Glutamatergic neuron (in vitro differentiated cells): ENCODE measurements at regions not wholly inside any gene's neighbourhood (a gene's known extent, or its start where the extent isn't known, plus 50 kb on each side); places are given as distances from the start of the nearest gene placed in this dataset.

Experiments used
- DNase-seq: peaks from one replicate; pipeline ENCODE4 v3.0.0; 2022
- H3K27ac Mint-ChIP-seq: one replicate; pipeline ENCODE4 v1.8.0; 2020; ENCODE audit warnings: mild to moderate bottlenecking, mixed read lengths, inconsistent platforms; ENCODE audit not compliant: unreplicated experiment
- H3K27me3 Mint-ChIP-seq: one replicate; pipeline ENCODE4 v1.8.0; 2020; ENCODE audit warnings: mild to moderate bottlenecking, moderate library complexity, mixed read lengths, inconsistent platforms; ENCODE audit not compliant: unreplicated experiment
- H3K36me3 Mint-ChIP-seq: one replicate; pipeline ENCODE4 v1.8.0; 2020; ENCODE audit warnings: mild to moderate bottlenecking, mixed read lengths, inconsistent platforms; ENCODE audit not compliant: unreplicated experiment
- H3K4me1 Mint-ChIP-seq: one replicate; pipeline ENCODE4 v1.8.0; 2020; ENCODE audit warnings: mild to moderate bottlenecking, low read depth, mixed read lengths, inconsistent platforms; ENCODE audit not compliant: unreplicated experiment
- H3K4me3 Mint-ChIP-seq: one replicate; pipeline ENCODE4 v1.8.0; 2020; ENCODE audit warnings: mild to moderate bottlenecking, mixed read lengths, inconsistent platforms; ENCODE audit not compliant: unreplicated experiment
- H3K9me3 Mint-ChIP-seq: one replicate; pipeline ENCODE4 v1.8.0; 2020; ENCODE audit warnings: mild to moderate bottlenecking, moderate library complexity, mixed read lengths, inconsistent platforms; ENCODE audit not compliant: unreplicated experiment
- TF ChIP-seq, protein P1 (sequence below): fragments of 200-600 bp; sonication (generic); IDR thresholded peaks from one replicate; pipeline ENCODE4 v1.5.0; 2021; ENCODE audit not compliant: partially characterized antibody, unreplicated experiment

DNA sequence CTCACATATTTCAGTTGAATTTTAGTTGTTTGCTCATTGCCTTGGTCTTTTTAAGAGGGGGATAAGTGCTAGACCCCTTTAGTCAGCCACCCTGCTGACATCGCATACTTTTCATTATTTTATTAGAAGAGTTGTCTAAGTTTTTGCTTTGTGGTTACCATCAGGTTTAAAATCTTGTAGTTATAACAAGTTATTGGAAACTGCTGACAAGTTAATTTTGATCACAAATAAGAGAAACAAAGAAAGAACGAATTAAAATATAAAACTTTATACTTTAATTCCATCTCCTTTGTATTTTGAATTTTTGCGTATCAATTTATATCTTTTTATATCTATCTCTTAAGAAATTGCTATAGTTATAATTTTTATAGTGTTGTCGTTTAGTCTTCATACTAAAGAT lies 679.7 kb downstream of the TECRL start:
- Mint-ChIP-seq H3K36me3 (no peaks in the 10 kb centered on the region), H3K4me1 (peaks cover 5% of the 10 kb centered on the region), H3K27me3 (no peaks in the 10 kb centered on the region), H3K27ac (no peak overlapping the region), H3K9me3 (no peaks in the 10 kb centered on the region), H3K4me3 (no peak overlapping the region)
- no peak for DNase-seq
- TF ChIP-seq, protein P1, sequence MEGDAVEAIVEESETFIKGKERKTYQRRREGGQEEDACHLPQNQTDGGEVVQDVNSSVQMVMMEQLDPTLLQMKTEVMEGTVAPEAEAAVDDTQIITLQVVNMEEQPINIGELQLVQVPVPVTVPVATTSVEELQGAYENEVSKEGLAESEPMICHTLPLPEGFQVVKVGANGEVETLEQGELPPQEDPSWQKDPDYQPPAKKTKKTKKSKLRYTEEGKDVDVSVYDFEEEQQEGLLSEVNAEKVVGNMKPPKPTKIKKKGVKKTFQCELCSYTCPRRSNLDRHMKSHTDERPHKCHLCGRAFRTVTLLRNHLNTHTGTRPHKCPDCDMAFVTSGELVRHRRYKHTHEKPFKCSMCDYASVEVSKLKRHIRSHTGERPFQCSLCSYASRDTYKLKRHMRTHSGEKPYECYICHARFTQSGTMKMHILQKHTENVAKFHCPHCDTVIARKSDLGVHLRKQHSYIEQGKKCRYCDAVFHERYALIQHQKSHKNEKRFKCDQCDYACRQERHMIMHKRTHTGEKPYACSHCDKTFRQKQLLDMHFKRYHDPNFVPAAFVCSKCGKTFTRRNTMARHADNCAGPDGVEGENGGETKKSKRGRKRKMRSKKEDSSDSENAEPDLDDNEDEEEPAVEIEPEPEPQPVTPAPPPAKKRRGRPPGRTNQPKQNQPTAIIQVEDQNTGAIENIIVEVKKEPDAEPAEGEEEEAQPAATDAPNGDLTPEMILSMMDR: no peak

DNA sequence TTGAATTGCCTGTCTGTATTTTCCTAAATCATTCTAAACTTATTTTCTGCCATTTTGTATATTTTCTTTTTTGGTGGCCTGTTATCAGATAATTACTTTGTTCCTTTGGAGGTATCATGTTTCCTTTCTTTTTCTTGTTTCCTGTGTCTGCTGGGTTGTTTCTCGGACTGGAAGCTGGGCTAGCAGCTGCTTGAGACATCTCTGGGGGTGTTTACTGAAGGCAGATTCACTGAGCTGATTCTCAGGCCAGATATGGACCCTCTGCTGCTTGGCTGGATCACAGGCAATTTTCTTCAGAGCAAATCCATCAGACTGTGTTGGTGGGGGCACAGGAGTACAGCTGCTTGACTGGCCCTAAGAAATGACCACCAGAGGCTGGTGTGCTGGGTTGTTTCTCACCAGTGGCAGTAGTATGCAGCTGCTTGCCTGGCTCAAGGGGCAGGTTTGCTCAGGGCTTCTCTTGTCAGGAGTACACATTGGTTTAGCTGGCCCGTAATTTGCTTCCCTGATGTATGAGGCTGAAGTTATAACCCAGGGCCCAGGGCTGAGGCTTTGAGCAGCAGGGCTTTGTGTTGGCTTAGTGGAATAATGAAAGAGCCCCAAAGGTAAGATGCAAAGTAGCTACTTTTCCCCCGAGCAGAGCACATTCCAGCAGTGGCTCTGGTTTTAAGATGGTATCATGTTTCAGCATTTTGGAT lies 680.6 kb downstream of the TECRL start:
- DNase-seq: no peak
- TF ChIP-seq, protein P1: no peak
- H3K4me1 Mint-ChIP-seq: peaks cover 5% of the 10 kb centered on the region
- no peak overlapping the region for H3K4me3 Mint-ChIP-seq
- no peaks in the 10 kb centered on the region for H3K9me3 Mint-ChIP-seq
- peak overlapping the region; percentile 63 for H3K27ac Mint-ChIP-seq
- no peaks in the 10 kb centered on the region for H3K27me3 Mint-ChIP-seq
- H3K36me3 Mint-ChIP-seq: no peaks in the 10 kb centered on the region

DNA sequence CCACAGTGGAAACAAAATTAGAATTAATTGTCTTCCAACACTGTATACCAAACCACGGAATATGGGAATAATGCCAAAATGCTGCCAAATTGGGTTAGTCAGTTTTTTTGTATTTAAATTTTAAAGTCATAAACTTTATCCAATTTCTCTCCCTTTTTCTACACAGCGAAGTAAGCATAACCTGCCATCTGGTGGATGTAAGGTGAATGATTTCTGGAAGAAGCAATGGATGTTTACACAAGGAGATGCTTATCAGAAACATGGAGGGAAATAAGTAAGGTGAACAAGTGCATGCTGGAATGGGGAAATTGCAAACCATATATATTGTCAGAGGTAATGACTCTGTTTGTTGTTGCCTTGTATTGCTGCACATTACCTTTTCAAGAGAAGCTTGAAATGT lies 691.9 kb downstream of the TECRL start:
- Mint-ChIP-seq H3K36me3 (no peaks in the 10 kb centered on the region), H3K27ac (no peak overlapping the region), H3K9me3 (peaks cover 2% of the 10 kb centered on the region), H3K27me3 (peaks cover 3% of the 10 kb centered on the region), H3K4me3 (no peak overlapping the region), H3K4me1 (peaks cover 3% of the 10 kb centered on the region)
- no peak for DNase-seq
- TF ChIP-seq, protein P1: peak; percentile 32

DNA sequence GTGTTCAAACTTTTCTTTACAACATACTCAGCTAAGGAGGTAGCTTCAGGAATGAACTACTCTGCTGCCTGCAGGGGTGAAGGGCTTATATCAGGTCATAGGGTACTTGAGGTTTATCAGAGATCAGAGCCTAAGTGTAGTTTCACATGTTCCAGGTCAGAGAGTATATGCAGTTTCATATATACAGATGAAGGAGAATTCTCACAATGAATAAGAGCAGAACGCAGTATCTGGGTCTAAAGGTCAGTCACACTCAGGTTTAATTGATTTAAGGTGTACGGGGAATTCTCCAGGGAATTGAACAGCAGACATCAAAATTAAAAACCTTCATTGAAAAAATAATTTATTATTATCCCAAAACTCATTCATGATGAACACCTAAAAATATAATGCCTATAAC lies 700.6 kb downstream of the TECRL start:
- Mint-ChIP-seq H3K4me3 (no peak overlapping the region), H3K36me3 (no peaks in the 10 kb centered on the region), H3K27ac (no peak overlapping the region), H3K9me3 (no peaks in the 10 kb centered on the region), H3K27me3 (no peaks in the 10 kb centered on the region), H3K4me1 (no peaks in the 10 kb centered on the region)
- DNase-seq: no peak
- TF ChIP-seq, protein P1: no peak

DNA sequence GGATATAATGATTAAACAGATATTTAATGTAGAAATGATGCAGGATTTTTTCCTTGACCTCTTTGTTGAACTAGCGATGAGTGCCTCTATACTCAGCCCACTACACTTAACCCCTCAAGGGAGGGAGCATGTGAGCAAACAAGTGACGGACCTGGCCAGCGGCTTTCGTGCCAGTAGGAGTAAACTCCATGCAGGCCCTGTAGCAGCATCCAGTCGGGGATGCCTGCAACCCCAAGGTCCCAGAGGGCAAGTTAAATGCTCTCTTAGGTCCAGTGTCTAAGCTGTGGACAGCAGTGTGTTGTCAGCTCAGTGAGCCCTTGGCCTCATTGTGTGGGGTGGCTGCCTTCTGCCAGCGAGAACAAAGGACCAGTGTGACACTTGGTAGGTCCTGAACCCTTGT lies 708.7 kb downstream of the TECRL start:
- no peak for DNase-seq

More for the DNA sequence above, 708.7 kb downstream of the TECRL start:
- no peaks in the 10 kb centered on the region for H3K36me3 Mint-ChIP-seq
- no peaks in the 10 kb centered on the region for H3K4me1 Mint-ChIP-seq
- no peaks in the 10 kb centered on the region for H3K27me3 Mint-ChIP-seq
- TF ChIP-seq, protein P1: no peak
- no peak overlapping the region for H3K4me3 Mint-ChIP-seq
- no peaks in the 10 kb centered on the region for H3K9me3 Mint-ChIP-seq
- H3K27ac Mint-ChIP-seq: no peak overlapping the region
